GM12878 (cell line): ENCODE measurements at regions not wholly inside any gene's neighbourhood (a gene's known extent, or its start where the extent isn't known, plus 50 kb on each side); places are given as distances from the start of the nearest gene placed in this dataset.

Source experiments
- ATAC-seq: fragments of 200-7000 bp; cut with Tn5 transposase; 3 replicates; pipeline ENCODE4 v1.9.1; 2020; ENCODE audit warnings: mild to moderate bottlenecking, moderate library complexity
- BruUV-seq: library from RNA; stranded (reverse); fragments of 400-500 nt; replicated peaks from 2 replicates; lab custom pipeline; 2021; lab: Mats Ljungman, UMichigan
- CTCF ChIA-PET: fragments of 300-600 bp; sonication (Branson Sonifier 250); formaldehyde crosslinking; extraction: SDS; loops from one replicate; lab custom pipeline; 2021; ENCODE audit warnings: inconsistent platforms; lab: Yijun Ruan, JAX
- POLR2A ChIA-PET: fragments of 350-600 bp; formaldehyde crosslinking; extraction: SDS; loops from one replicate; lab custom pipeline; 2021; ENCODE audit warnings: inconsistent platforms; lab: Charles Lee
- RAD21 ChIA-PET: fragments of 300-600 bp; sonication (Branson Sonifier 250); formaldehyde crosslinking; loops from one replicate; lab custom pipeline; 2023; ENCODE audit warnings: antibody characterized with exemption; ENCODE audit not compliant: unreplicated experiment; lab: Charles Lee
- SMC1A ChIA-PET: fragments of 300-600 bp; sonication (Branson Sonifier 250); formaldehyde crosslinking; loops from one replicate; lab custom pipeline; 2023; ENCODE audit not compliant: unreplicated experiment, uncharacterized antibody; lab: Charles Lee
- DNase-seq: peaks from one replicate; pipeline ENCODE4 v3.0.0-alpha.2; 2011; ENCODE audit warnings: low read depth, low spot score
- FAIRE-seq: peaks from 3 replicates; lab custom pipeline; 2011; peaks lifted over from hg19 to GRCh38; lab: Jason Lieb, UNC
- H2AFZ ChIP-seq: 2 replicates; pipeline ENCODE4 v1.6.0; 2011; ENCODE audit warnings: low read depth, low read length, control low read depth; ENCODE audit not compliant: control insufficient read depth
- H3K27ac ChIP-seq: 2 replicates; pipeline ENCODE4 v1.5.1; 2011; ENCODE audit warnings: control low read depth; ENCODE audit not compliant: control insufficient read depth, insufficient read depth
- H3K27me3 ChIP-seq, 2 experiments: replicated peaks in 1 of 2; 2 replicates each; pipeline versions ENCODE4 v1.6.0 to v1.6.1; 2011; ENCODE audit warnings: low read length in 1 of 2; ENCODE audit not compliant: control insufficient read depth in 2 of 2, insufficient read depth in 2 of 2
- H3K36me3 ChIP-seq, 2 experiments: 2 replicates each; pipeline ENCODE4 v1.5.1; 2011; ENCODE audit warnings: low read length in 1 of 2; ENCODE audit not compliant: control insufficient read depth in 2 of 2, insufficient read depth in 2 of 2
- H3K4me1 ChIP-seq: 2 replicates; pipeline ENCODE4 v1.6.1; 2011; ENCODE audit warnings: mild to moderate bottlenecking, low read length, moderate library complexity, mixed read lengths; ENCODE audit not compliant: control insufficient read depth, insufficient read depth
- H3K4me2 ChIP-seq: 2 replicates; pipeline ENCODE4 v1.6.0; 2011; ENCODE audit warnings: control low read depth; ENCODE audit not compliant: control insufficient read depth, insufficient read depth
- H3K4me3 ChIP-seq: fragments of 200-600 bp; sonication (generic); 2 replicates; pipeline ENCODE4 v1.5.1; 2016
- H3K79me2 ChIP-seq: 2 replicates; pipeline ENCODE4 v1.6.0; 2011; ENCODE audit warnings: low read length; ENCODE audit not compliant: control insufficient read depth, insufficient read depth
- H3K9ac ChIP-seq: 2 replicates; pipeline ENCODE4 v1.8.0; 2011; ENCODE audit warnings: low read length, control low read depth, mixed read lengths; ENCODE audit not compliant: control insufficient read depth, insufficient read depth
- H3K9me3 ChIP-seq: replicated peaks from 3 replicates; pipeline ENCODE4 v1.5.1; 2011; ENCODE audit warnings: mild to moderate bottlenecking, low read length; ENCODE audit not compliant: control insufficient read depth, insufficient read depth
- H4K20me1 ChIP-seq: 2 replicates; pipeline ENCODE4 v1.6.0; 2011; ENCODE audit not compliant: control insufficient read depth, insufficient read depth
- BACH1 ChIP-seq: fragments of 450-650 bp; IDR thresholded peaks from 2 replicates; pipeline ENCODE4 v1.6.1; 2017; ENCODE audit warnings: mild to moderate bottlenecking, borderline replicate concordance
- CBX5 ChIP-seq: sonication (generic); IDR thresholded peaks from 2 replicates; pipeline ENCODE4 v1.6.1; 2016; ENCODE audit warnings: low read depth, moderate library complexity, mild to moderate bottlenecking, inconsistent platforms
- EP300 ChIP-seq, 2 experiments: fragments of 150-350 bp in 1 of 2; IDR thresholded peaks; 2 replicates each; pipeline ENCODE4 v1.6.1; 2011 to 2012; ENCODE audit warnings: low read depth in 2 of 2, low read length in 2 of 2, borderline replicate concordance in 1 of 2, improper control_type of control experiment in 1 of 2, inconsistent platforms in 1 of 2; ENCODE audit not compliant: control insufficient read depth in 1 of 2
- MEF2B ChIP-seq: fragments of 450-650 bp; IDR thresholded peaks from 2 replicates; pipeline ENCODE4 v1.6.1; 2018; ENCODE audit warnings: mild to moderate bottlenecking, moderate library complexity; ENCODE audit not compliant: partially characterized antibody, poor library complexity, severe bottlenecking
- MTA2 ChIP-seq: fragments of 450-650 bp; IDR thresholded peaks from 2 replicates; pipeline ENCODE4 v1.6.1; 2016; ENCODE audit warnings: low read depth, mild to moderate bottlenecking, moderate library complexity
- MYC ChIP-seq: IDR thresholded peaks from 2 replicates; pipeline ENCODE4 v1.6.1; 2011; ENCODE audit warnings: mild to moderate bottlenecking, low read length, moderate library complexity, inconsistent platforms; ENCODE audit not compliant: insufficient read depth, insufficient replicate concordance, insufficient read length, severe bottlenecking
- PAX8 ChIP-seq: fragments of 450-650 bp; IDR thresholded peaks from 2 replicates; pipeline ENCODE4 v1.6.1; 2017; ENCODE audit warnings: mild to moderate bottlenecking, moderate library complexity
- POLR2A ChIP-seq: IDR thresholded peaks from 2 replicates; pipeline ENCODE4 v1.6.1; 2011; ENCODE audit warnings: low read depth, mild to moderate bottlenecking, low read length
- POLR2AphosphoS5 ChIP-seq: IDR thresholded peaks from 2 replicates; pipeline ENCODE4 v1.6.1; 2011; ENCODE audit warnings: mild to moderate bottlenecking, low read length, inconsistent platforms
- RELA ChIP-seq: fragments of 450-650 bp; IDR thresholded peaks from 2 replicates; pipeline ENCODE4 v1.8.0; 2014; ENCODE audit warnings: borderline replicate concordance; ENCODE audit not compliant: partially characterized antibody
- SUPT20H ChIP-seq: IDR thresholded peaks from 2 replicates; pipeline ENCODE4 v1.6.1; 2011; ENCODE audit warnings: low read depth, mild to moderate bottlenecking, low read length, moderate library complexity, borderline replicate concordance; ENCODE audit not compliant: control insufficient read depth
- TCF3 ChIP-seq: IDR thresholded peaks from 2 replicates; pipeline ENCODE4 v1.6.1; 2012; ENCODE audit warnings: low read depth, mild to moderate bottlenecking, low read length, borderline replicate concordance; ENCODE audit not compliant: insufficient read depth
- WGBS: methylation state at CpG from one replicate; pipeline ENCODE4 v1.1.6; 2016; ENCODE audit warnings: low lambda C conversion rate; ENCODE audit not compliant: insufficient replicate concordance, insufficient coverage; ENCODE audit errors: missing lambda C conversion rate; 5-methylcytosine and 5-hydroxymethylcytosine counted together
- in situ Hi-C: fragments of 300-500 bp; cut with MboI; formaldehyde crosslinking; loops from 9 replicates; pipeline ENCODE4 v1.14.3; 2018; ENCODE audit warnings: mixed read lengths
- intact Hi-C: fragments of 100-400 bp; cut with micrococcal nuclease; formaldehyde crosslinking; loops from one replicate; pipeline ENCODE4 v1.14.2; 2022; ENCODE audit not compliant: unreplicated experiment

GRCh38 chr1:14165371-14165801 lies 433.1 kb upstream of the KAZN start:
- Histone ChIP-seq H4K20me1 (no peaks in the 10 kb centered on the region), H3K4me3 (no peak overlapping the region), H3K79me2 (no peaks in the 10 kb centered on the region), H3K27me3 (no peaks in the 10 kb centered on the region), H3K9me3 (no peaks in the 10 kb centered on the region), H3K9ac (no peak overlapping the region), H3K4me1 (no peaks in the 10 kb centered on the region), H2AFZ (no peak overlapping the region), H3K36me3 (no peaks in the 10 kb centered on the region), H3K4me2 (no peak overlapping the region)
- ChIA-PET POLR2A (no interaction called here), RAD21 (no interaction called here), CTCF (no interaction called here), SMC1A (no interaction called here)
- in situ Hi-C loops (no loop called here), intact Hi-C loops (no loop called here)
- ATAC-seq (no peak), DNase-seq (no peak)
- 6% methylated on average over 2 of the region's 2 CpGs for WGBS
- BruUV-seq, result no TSS peak
- no peak for TF ChIP-seq MEF2B
- TF ChIP-seq MYC, result no peak
- TF ChIP-seq POLR2AphosphoS5, result no peak
- no peak for TF ChIP-seq RELA
- no peak for TF ChIP-seq PAX8
- TF ChIP-seq, all 136 proteins: peak for 0
- FAIRE-seq, result no peak
- H3K27ac ChIP-seq, result no peak overlapping the region

- Histone ChIP-seq H3K27ac (no peak overlapping the region), H3K4me3 (no peak overlapping the region), H4K20me1 (no peaks in the 10 kb centered on the region), H3K79me2 (no peaks in the 10 kb centered on the region), H3K4me1 (no peaks in the 10 kb centered on the region), H3K36me3 (no peaks in the 10 kb centered on the region), H3K9ac (no peak overlapping the region), H2AFZ (no peak overlapping the region), H3K9me3 (no peaks in the 10 kb centered on the region), H3K4me2 (no peak overlapping the region), H3K27me3 (no peaks in the 10 kb centered on the region)
- no TSS peak for BruUV-seq
- SMC1A ChIA-PET, result no interaction called here
- 41% methylated on average over 10 of the region's 10 CpGs for WGBS
- DNase-seq (no peak), FAIRE-seq (no peak), ATAC-seq (no peak)
- intact Hi-C loops, result no loop called here
- CTCF ChIA-PET, result no interaction called here
- POLR2A ChIA-PET, result no interaction called here
- in situ Hi-C loops, result no loop called here
- RAD21 ChIA-PET, result no interaction called here
- TF ChIP-seq BACH1, result no peak
- TF ChIP-seq MTA2, result no peak
- no peak for TF ChIP-seq EP300 (IDR thresholded peaks at IDR 0.05; ENCODE audit: borderline replicate concordance in 1 of 2, control insufficient read depth in 1 of 2, low read depth in 2 of 2, low read length in 2 of 2)
- TF ChIP-seq TCF3, result no peak
- no peak for TF ChIP-seq CBX5
- no peak for TF ChIP-seq POLR2A
- no peak for TF ChIP-seq SUPT20H
Observed at GRCh38 chr1:14167884-14168283, 430.6 kb upstream of the KAZN start.
